ENCODE measurements at regions not wholly inside any gene's neighbourhood (a gene's known extent, or its start where the extent isn't known, plus 50 kb on each side); places are given as distances from the start of the nearest gene placed in this dataset.

GRCh38 chr5:89349246-89349980 is 466.4 kb upstream of the MEF2C start:
- no peak for TF ChIP-seq CTCF (IDR thresholded peaks at IDR 0.05)
- TF ChIP-seq POLR2AphosphoS5 (IDR thresholded peaks at IDR 0.05), result no peak

All from stomach (tissue), 4 donors.